ENCODE measurements at regions not wholly inside any gene's neighbourhood (a gene's known extent, or its start where the extent isn't known, plus 50 kb on each side); places are given as distances from the start of the nearest gene placed in this dataset.

DNA sequence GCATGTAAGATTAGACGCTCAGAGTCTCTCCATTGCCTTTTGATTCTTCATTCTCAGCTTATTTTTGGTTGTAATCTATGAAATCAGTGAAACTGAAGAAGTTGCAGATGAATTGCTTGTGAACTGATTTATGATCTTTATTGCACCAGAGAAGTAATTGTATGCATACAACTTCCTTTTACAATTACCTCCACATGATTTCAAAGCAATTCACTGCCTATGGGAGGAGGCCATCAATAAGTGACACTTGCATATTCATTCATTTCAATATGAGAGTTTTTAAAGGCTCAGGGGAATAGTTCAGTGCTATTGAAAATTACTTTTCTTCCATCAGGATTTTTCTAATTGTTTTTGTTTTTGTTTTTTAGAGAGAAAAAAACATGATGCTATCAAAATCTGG lies 222.3 kb downstream of the NKX6-1 start:
- Histone ChIP-seq H3K4me2 (ENCODE audit: low read length) (no peak overlapping the region), H4K20me1 (ENCODE audit: insufficient read depth, low read length) (no peaks in the 10 kb centered on the region), H3K9me3 (ENCODE audit: insufficient read depth, low read length) (no peaks in the 10 kb centered on the region), H2AFZ (ENCODE audit: low read depth, low read length) (no peak overlapping the region), H3K27ac (ENCODE audit: low read length) (no peak overlapping the region), H3K79me2 (ENCODE audit: low read length) (no peaks in the 10 kb centered on the region), H3K27me3 (ENCODE audit: low read depth, low read length) (no peaks in the 10 kb centered on the region), H3K9ac (ENCODE audit: low read length) (no peak overlapping the region), H3K36me3 (replicated peaks; ENCODE audit: low read depth, low read length) (no peaks in the 10 kb centered on the region), H3K4me3 (ENCODE audit: low read length) (no peak overlapping the region), H3K4me1 (ENCODE audit: low read length) (no peaks in the 10 kb centered on the region)
- TF ChIP-seq CTCF (IDR thresholded peaks at IDR 0.05; ENCODE audit: low read depth, low read length) (no peak), EZH2phosphoT487 (IDR thresholded peaks at IDR 0.05; ENCODE audit: low read depth) (no peak)

GRCh38 chr4:84269536-84270044 lies 229.5 kb downstream of the NKX6-1 start:
- Histone ChIP-seq H3K9me3 (ENCODE audit: insufficient read depth, low read length) (no peaks in the 10 kb centered on the region), H3K9ac (ENCODE audit: low read length) (no peak overlapping the region), H3K4me2 (ENCODE audit: low read length) (no peak overlapping the region), H3K4me1 (ENCODE audit: low read length) (no peaks in the 10 kb centered on the region), H3K36me3 (replicated peaks; ENCODE audit: low read depth, low read length) (no peaks in the 10 kb centered on the region), H2AFZ (ENCODE audit: low read depth, low read length) (no peak overlapping the region), H3K27ac (ENCODE audit: low read length) (no peak overlapping the region), H3K4me3 (ENCODE audit: low read length) (no peak overlapping the region), H3K27me3 (ENCODE audit: low read depth, low read length) (no peaks in the 10 kb centered on the region), H4K20me1 (ENCODE audit: insufficient read depth, low read length) (no peaks in the 10 kb centered on the region), H3K79me2 (ENCODE audit: low read length) (no peaks in the 10 kb centered on the region)
- no peak for TF ChIP-seq CTCF (IDR thresholded peaks at IDR 0.05; ENCODE audit: low read depth, low read length)
- no peak for TF ChIP-seq EZH2phosphoT487 (IDR thresholded peaks at IDR 0.05; ENCODE audit: low read depth)

GRCh38 chr4:84264652-84265051 lies 234.4 kb downstream of the NKX6-1 start:
- H2AFZ ChIP-seq (ENCODE audit: low read depth, low read length), result no peak overlapping the region
- no peak overlapping the region for H3K9ac ChIP-seq (ENCODE audit: low read length)
- no peaks in the 10 kb centered on the region for H4K20me1 ChIP-seq (ENCODE audit: insufficient read depth, low read length)
- TF ChIP-seq CTCF (IDR thresholded peaks at IDR 0.05; ENCODE audit: low read depth, low read length) (no peak), EZH2phosphoT487 (IDR thresholded peaks at IDR 0.05; ENCODE audit: low read depth) (no peak)
- H3K27ac ChIP-seq (ENCODE audit: low read length), result no peak overlapping the region
- H3K36me3 ChIP-seq (replicated peaks; ENCODE audit: low read depth, low read length), result no peaks in the 10 kb centered on the region
- H3K9me3 ChIP-seq (ENCODE audit: insufficient read depth, low read length), result peaks cover 16% of the 10 kb centered on the region; the same call in 1 of the 2 replicates
- no peaks in the 10 kb centered on the region for H3K27me3 ChIP-seq (ENCODE audit: low read depth, low read length)
- no peak overlapping the region for H3K4me2 ChIP-seq (ENCODE audit: low read length)
- H3K79me2 ChIP-seq (ENCODE audit: low read length), result no peaks in the 10 kb centered on the region
- H3K4me1 ChIP-seq (ENCODE audit: low read length), result peaks cover 6% of the 10 kb centered on the region; the same call in 1 of the 2 replicates
- H3K4me3 ChIP-seq (ENCODE audit: low read length), result no peak overlapping the region

DNA sequence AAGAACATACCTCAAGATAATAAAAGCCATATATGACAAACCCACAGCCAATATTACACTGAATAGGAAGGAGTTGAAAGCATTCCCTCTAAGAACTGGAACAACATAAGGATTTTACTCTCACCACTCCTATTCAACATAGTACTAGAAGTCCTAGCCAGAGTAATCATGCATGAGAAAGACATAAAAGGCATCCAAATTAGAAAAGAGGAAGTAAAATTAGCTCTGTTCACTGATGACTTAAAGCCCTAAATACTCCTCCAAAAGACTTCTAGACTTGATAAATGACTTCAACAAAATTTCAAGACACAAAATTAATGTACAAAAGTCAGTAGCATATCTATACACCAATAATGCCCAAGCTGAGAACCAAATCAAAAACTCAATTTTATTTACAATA lies 235.7 kb downstream of the NKX6-1 start:
- Histone ChIP-seq H3K36me3 (replicated peaks; ENCODE audit: low read depth, low read length) (no peaks in the 10 kb centered on the region), H3K27me3 (ENCODE audit: low read depth, low read length) (no peaks in the 10 kb centered on the region), H2AFZ (ENCODE audit: low read depth, low read length) (no peak overlapping the region), H4K20me1 (ENCODE audit: insufficient read depth, low read length) (no peaks in the 10 kb centered on the region), H3K4me2 (ENCODE audit: low read length) (no peak overlapping the region), H3K4me1 (ENCODE audit: low read length) (peaks cover 13% of the 10 kb centered on the region), H3K9ac (ENCODE audit: low read length) (no peak overlapping the region), H3K79me2 (ENCODE audit: low read length) (no peaks in the 10 kb centered on the region), H3K27ac (ENCODE audit: low read length) (no peak overlapping the region), H3K4me3 (ENCODE audit: low read length) (no peak overlapping the region), H3K9me3 (ENCODE audit: insufficient read depth, low read length) (peaks cover 16% of the 10 kb centered on the region; the same call in 1 of the 2 replicates)
- no peak for TF ChIP-seq CTCF (IDR thresholded peaks at IDR 0.05; ENCODE audit: low read depth, low read length)
- no peak for TF ChIP-seq EZH2phosphoT487 (IDR thresholded peaks at IDR 0.05; ENCODE audit: low read depth)

Data from OCI-LY3 (cell line).